Left ventricle myocardium inferior (tissue), 1 donor: ENCODE measurements at regions not wholly inside any gene's neighbourhood (a gene's known extent, or its start where the extent isn't known, plus 50 kb on each side); places are given as distances from the start of the nearest gene placed in this dataset.

Experiments
- DNase-seq: peaks from one replicate; pipeline ENCODE4 v3.0.0-alpha.2; 2020
- H3K27ac ChIP-seq: fragments of 200-600 bp; replicated peaks from 2 replicates; pipeline ENCODE4 v1.8.0; 2021
- H3K27me3 ChIP-seq: fragments of 200-600 bp; 2 replicates; pipeline ENCODE4 v1.8.0; 2021; ENCODE audit warnings: low read depth
- H3K36me3 ChIP-seq: fragments of 200-600 bp; 2 replicates; pipeline ENCODE4 v1.8.0; 2021
- H3K4me1 ChIP-seq: fragments of 200-600 bp; 2 replicates; pipeline ENCODE4 v1.8.0; 2021
- H3K4me3 ChIP-seq: fragments of 200-600 bp; 2 replicates; pipeline ENCODE4 v1.8.0; 2021; ENCODE audit warnings: mild to moderate bottlenecking, moderate library complexity
- H3K9me3 ChIP-seq: fragments of 200-600 bp; replicated peaks from 2 replicates; pipeline ENCODE4 v1.8.0; 2021
- intact Hi-C: fragments of 100-400 bp; cut with micrococcal nuclease; formaldehyde crosslinking; loops from one replicate; pipeline ENCODE4 v1.11.0; 2022
- TF ChIP-seq, protein P1 (sequence below): fragments of 200-600 bp; IDR thresholded peaks from 2 replicates; pipeline ENCODE4 v1.8.0; 2021; ENCODE audit warnings: antibody characterized with exemption, mild to moderate bottlenecking, borderline replicate concordance
- donor health status: DM: no; HTN: yes; CAD: no; lungs with severe emphysema.

DNA sequence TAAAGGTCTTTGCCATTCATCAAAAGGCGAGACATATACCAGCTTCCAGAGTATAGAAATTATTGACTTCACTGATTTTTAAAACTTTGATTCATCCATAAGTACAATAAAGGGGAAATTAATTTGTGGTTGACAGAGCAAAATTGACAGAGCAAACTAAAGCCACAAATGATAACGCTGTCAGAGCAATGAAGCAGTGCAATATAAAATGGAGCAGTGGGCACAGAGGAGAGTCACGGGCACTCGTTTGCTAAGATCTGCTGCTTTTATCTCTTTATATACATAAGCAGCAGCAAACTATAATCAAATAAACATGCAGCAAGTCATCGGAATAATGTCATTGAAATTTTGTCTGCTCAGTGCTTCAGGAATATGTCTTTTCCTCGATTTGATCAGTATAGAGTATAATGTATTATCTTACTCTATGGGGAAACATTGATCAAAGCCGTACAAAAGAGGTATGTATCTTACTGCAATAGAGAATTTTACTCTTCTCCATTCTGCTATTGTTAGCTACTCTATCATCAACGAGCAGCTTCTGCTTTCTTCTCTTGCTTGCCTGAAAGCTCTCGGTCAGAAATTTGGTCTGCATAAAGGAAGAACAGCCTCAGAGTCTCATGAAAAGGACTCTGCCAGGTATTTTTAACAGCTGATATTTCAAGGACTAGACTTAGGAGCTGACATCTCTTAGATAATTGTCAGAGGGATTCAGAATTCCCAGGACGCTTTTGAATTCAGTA lies 546.0 kb upstream of the ARID1B start:
- TF ChIP-seq, protein P1, sequence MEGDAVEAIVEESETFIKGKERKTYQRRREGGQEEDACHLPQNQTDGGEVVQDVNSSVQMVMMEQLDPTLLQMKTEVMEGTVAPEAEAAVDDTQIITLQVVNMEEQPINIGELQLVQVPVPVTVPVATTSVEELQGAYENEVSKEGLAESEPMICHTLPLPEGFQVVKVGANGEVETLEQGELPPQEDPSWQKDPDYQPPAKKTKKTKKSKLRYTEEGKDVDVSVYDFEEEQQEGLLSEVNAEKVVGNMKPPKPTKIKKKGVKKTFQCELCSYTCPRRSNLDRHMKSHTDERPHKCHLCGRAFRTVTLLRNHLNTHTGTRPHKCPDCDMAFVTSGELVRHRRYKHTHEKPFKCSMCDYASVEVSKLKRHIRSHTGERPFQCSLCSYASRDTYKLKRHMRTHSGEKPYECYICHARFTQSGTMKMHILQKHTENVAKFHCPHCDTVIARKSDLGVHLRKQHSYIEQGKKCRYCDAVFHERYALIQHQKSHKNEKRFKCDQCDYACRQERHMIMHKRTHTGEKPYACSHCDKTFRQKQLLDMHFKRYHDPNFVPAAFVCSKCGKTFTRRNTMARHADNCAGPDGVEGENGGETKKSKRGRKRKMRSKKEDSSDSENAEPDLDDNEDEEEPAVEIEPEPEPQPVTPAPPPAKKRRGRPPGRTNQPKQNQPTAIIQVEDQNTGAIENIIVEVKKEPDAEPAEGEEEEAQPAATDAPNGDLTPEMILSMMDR, result no peak
- Histone ChIP-seq H3K4me3 (no peak overlapping the region), H3K9me3 (peaks cover 6% of the 10 kb centered on the region), H3K36me3 (no peaks in the 10 kb centered on the region), H3K27ac (no peak overlapping the region), H3K27me3 (no peaks in the 10 kb centered on the region), H3K4me1 (no peaks in the 10 kb centered on the region)
- DNase-seq, result no peak
- intact Hi-C loops, result no loop called here

DNA sequence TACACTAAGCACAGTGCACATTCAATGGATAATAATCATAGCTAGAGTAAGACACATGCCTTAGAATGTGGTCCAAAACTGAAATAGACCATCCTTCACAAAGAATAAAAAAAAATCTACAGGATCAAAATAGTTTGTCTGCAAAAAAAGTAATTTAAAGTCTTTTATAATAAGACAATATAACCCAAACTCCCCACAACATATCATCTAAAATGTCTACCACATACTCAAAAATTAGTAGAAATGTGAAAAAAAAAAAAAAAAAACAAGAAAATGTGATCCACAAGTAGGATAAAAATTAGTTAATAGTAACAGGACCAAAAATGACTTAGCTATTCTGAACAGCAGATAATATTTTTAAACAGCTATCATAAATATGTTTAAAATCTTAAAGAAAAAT lies 557.2 kb upstream of the ARID1B start:
- Histone ChIP-seq H3K9me3 (peaks cover 35% of the 10 kb centered on the region), H3K4me3 (no peak overlapping the region), H3K4me1 (no peaks in the 10 kb centered on the region), H3K27me3 (no peaks in the 10 kb centered on the region), H3K36me3 (no peaks in the 10 kb centered on the region), H3K27ac (no peak overlapping the region)
- no peak for DNase-seq
- intact Hi-C loops, result no loop called here
- TF ChIP-seq, protein P1, result no peak

DNA sequence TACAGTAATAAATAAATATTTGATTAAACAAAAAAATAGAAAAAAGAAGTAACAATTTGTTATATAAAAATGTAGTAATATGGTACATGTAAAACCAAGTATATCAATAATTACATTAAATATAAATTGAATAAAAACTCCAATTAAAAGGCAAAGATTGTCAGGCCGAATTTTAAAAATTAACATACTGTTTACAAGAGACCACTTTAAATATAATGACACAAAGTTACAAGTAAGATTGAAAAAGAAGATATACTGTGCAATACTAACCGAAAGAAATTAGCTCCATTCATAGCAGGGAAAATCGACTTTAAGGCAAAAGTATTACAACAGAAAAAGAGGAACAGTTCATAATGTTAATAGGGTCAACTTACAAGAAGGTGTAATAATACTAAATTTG lies 571.5 kb upstream of the ARID1B start:
- Histone ChIP-seq H3K27ac (no peak overlapping the region), H3K27me3 (no peaks in the 10 kb centered on the region), H3K4me1 (no peaks in the 10 kb centered on the region), H3K4me3 (no peak overlapping the region), H3K36me3 (no peaks in the 10 kb centered on the region), H3K9me3 (peaks cover 65% of the 10 kb centered on the region)
- TF ChIP-seq, protein P1, result no peak
- intact Hi-C loops, result no loop called here
- no peak for DNase-seq

DNA sequence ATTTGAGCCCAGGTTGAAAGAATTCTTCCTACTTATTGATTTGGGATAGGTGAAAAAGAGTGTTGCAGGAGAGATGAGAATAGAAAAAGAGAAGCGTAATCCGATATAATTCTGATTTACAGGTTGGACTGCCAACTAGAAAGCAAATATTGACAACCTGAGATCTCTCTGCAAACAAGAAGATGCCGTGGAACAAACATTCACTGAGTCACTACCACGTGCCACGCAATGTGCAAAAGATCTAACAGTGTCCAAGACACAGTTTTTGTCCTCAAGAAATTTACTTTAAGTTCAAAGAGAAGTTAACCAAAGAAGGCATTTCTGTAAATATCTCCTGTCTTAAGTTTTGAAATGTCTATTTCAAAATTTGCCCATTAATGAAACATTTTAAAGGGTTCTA lies 578.0 kb upstream of the ARID1B start:
- Histone ChIP-seq H3K9me3 (peaks cover 7% of the 10 kb centered on the region), H3K4me3 (no peak overlapping the region), H3K27me3 (no peaks in the 10 kb centered on the region), H3K4me1 (no peaks in the 10 kb centered on the region), H3K36me3 (no peaks in the 10 kb centered on the region), H3K27ac (no peak overlapping the region)
- intact Hi-C loops, result no loop called here
- no peak for DNase-seq
- TF ChIP-seq, protein P1, result no peak

DNA sequence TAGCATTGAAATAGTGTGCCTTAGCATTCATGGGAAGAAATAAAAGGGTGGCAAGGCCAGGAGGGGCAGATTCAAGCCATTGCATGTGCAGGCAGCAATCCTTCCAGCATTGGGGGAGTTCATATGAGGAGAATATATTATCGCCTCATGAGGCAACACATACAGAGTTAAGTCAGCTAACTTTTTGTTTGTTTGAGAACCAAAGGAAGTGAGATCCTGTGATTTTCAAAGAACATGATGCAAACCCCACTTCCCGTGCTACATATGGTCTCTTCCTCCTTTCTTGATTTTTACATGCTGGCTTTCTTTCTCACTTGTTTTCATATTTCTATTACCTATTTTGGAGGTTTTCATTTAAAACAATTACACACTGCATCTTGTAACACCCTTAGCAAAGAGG lies 579.7 kb upstream of the ARID1B start:
- TF ChIP-seq, protein P1, result no peak
- H3K4me3 ChIP-seq, result no peak overlapping the region
- H3K27me3 ChIP-seq, result no peaks in the 10 kb centered on the region
- peaks cover 6% of the 10 kb centered on the region for H3K9me3 ChIP-seq
- intact Hi-C loops, result no loop called here
- DNase-seq, result no peak
- no peaks in the 10 kb centered on the region for H3K4me1 ChIP-seq
- no peaks in the 10 kb centered on the region for H3K36me3 ChIP-seq
- no peak overlapping the region for H3K27ac ChIP-seq
